ENCODE measurements at regions not wholly inside any gene's neighbourhood (a gene's known extent, or its start where the extent isn't known, plus 50 kb on each side); places are given as distances from the start of the nearest gene placed in this dataset.

DNA sequence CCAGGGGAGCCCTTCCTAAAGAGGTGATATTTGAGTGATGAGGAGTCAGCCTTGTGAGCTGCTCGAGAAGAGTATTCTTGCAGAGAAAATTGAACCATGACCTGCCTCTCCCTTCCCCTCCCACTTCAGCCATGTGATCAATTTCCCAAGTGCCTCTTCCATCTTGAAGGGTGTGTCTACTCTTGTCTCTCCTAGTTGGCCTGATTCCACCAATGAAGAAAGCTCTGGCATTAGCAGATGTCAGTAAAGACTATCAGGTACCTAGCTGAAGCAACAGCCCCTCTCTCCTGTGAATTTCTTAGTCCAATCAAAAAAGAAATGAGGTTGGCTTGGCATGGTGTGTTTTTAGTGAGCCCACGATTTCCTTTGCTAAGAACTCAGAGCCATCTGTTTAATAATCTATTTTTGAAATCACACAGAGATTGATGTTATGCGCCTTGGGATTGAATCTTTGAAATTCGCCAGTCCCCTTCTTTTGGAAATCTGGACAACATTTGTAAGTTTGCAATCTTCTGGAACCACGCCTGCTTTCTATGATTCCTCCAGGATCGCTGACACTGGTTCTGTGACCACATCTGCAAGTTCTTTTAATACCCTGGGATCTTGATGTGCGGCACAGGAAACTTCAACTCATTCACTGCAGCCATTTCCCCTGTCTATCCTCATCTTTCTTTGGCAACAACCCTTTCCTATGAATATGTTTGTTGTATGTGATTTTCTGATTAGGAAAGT is 404.6 kb downstream of the DMRT2 start:
- TF ChIP-seq, protein P1, sequence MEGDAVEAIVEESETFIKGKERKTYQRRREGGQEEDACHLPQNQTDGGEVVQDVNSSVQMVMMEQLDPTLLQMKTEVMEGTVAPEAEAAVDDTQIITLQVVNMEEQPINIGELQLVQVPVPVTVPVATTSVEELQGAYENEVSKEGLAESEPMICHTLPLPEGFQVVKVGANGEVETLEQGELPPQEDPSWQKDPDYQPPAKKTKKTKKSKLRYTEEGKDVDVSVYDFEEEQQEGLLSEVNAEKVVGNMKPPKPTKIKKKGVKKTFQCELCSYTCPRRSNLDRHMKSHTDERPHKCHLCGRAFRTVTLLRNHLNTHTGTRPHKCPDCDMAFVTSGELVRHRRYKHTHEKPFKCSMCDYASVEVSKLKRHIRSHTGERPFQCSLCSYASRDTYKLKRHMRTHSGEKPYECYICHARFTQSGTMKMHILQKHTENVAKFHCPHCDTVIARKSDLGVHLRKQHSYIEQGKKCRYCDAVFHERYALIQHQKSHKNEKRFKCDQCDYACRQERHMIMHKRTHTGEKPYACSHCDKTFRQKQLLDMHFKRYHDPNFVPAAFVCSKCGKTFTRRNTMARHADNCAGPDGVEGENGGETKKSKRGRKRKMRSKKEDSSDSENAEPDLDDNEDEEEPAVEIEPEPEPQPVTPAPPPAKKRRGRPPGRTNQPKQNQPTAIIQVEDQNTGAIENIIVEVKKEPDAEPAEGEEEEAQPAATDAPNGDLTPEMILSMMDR (IDR thresholded peaks at IDR 0.05) = no peak
- no peak for TF ChIP-seq TCF12 (IDR thresholded peaks at IDR 0.05)
- no peak for TF ChIP-seq GATA2 (CRISPR knock-in tag; IDR thresholded peaks at IDR 0.05)
- TF ChIP-seq YY1 (IDR thresholded peaks at IDR 0.05; ENCODE audit: low read depth) = no peak
- TF ChIP-seq, protein P2, sequence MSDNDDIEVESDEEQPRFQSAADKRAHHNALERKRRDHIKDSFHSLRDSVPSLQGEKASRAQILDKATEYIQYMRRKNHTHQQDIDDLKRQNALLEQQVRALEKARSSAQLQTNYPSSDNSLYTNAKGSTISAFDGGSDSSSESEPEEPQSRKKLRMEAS (IDR thresholded peaks at IDR 0.05; ENCODE audit: low read depth) = no peak
- TF ChIP-seq EP300 (IDR thresholded peaks at IDR 0.05; ENCODE audit: borderline replicate concordance in 1 of 2, low read depth in 1 of 2, low read length in 1 of 2) = no peak
- TF ChIP-seq NFIC (IDR thresholded peaks at IDR 0.05; ENCODE audit: borderline replicate concordance) = no peak
